Activated naive CD8-positive, alpha-beta T cell (primary cell): ENCODE measurements at regions not wholly inside any gene's neighbourhood (a gene's known extent, or its start where the extent isn't known, plus 50 kb on each side); places are given as distances from the start of the nearest gene placed in this dataset.

Experiments
- H3K27ac Mint-ChIP-seq: one replicate; pipeline ENCODE4 v1.8.0; 2021; ENCODE audit warnings: mixed read lengths
- H3K27me3 Mint-ChIP-seq: one replicate; pipeline ENCODE4 v1.8.0; 2021; ENCODE audit warnings: mixed read lengths
- H3K36me3 Mint-ChIP-seq: one replicate; pipeline ENCODE4 v1.8.0; 2021; ENCODE audit warnings: mixed read lengths
- H3K4me1 Mint-ChIP-seq: one replicate; pipeline ENCODE4 v1.8.0; 2021; ENCODE audit warnings: low read depth, mixed read lengths
- H3K4me3 Mint-ChIP-seq: one replicate; pipeline ENCODE4 v1.8.0; 2021; ENCODE audit warnings: mild to moderate bottlenecking, mixed read lengths
- H3K9me3 Mint-ChIP-seq: one replicate; pipeline ENCODE4 v1.8.0; 2021; ENCODE audit warnings: low read depth, mixed read lengths

- H3K36me3 Mint-ChIP-seq = peaks cover 3% of the 10 kb centered on the region
- peaks cover 56% of the 10 kb centered on the region for H3K4me1 Mint-ChIP-seq
- peak overlapping the region; percentile 74 for H3K4me3 Mint-ChIP-seq
- H3K9me3 Mint-ChIP-seq = no peaks in the 10 kb centered on the region
- no peaks in the 10 kb centered on the region for H3K27me3 Mint-ChIP-seq
- H3K27ac Mint-ChIP-seq = peak overlapping the region; percentile 94
Measured at GRCh38 chr1:234926264-234926558, 202.4 kb downstream of the TOMM20 start.

- Mint-ChIP-seq H3K27ac (peak overlapping the region; percentile 94), H3K4me1 (peaks cover 56% of the 10 kb centered on the region), H3K4me3 (peak overlapping the region; percentile 74), H3K9me3 (no peaks in the 10 kb centered on the region), H3K27me3 (no peaks in the 10 kb centered on the region), H3K36me3 (peaks cover 3% of the 10 kb centered on the region)
Measured at GRCh38 chr1:234925440-234926263, 203.0 kb downstream of the TOMM20 start.

- Mint-ChIP-seq H3K27ac (peak overlapping the region; percentile 83), H3K36me3 (peaks cover 3% of the 10 kb centered on the region), H3K27me3 (no peaks in the 10 kb centered on the region), H3K4me3 (peak overlapping the region; percentile 53), H3K4me1 (peaks cover 56% of the 10 kb centered on the region), H3K9me3 (no peaks in the 10 kb centered on the region)
Measured at GRCh38 chr1:234924450-234925355, 203.9 kb downstream of the TOMM20 start.

GRCh38 chr1:234923626-234924025, 205.0 kb downstream of the TOMM20 start:
- H3K9me3 Mint-ChIP-seq = no peaks in the 10 kb centered on the region
- H3K27ac Mint-ChIP-seq = no peak overlapping the region
- H3K36me3 Mint-ChIP-seq = peaks cover 3% of the 10 kb centered on the region

GRCh38 chr1:234922987-234923386, 205.7 kb downstream of the TOMM20 start:
- Mint-ChIP-seq H3K4me1 (peaks cover 40% of the 10 kb centered on the region), H3K27me3 (no peaks in the 10 kb centered on the region)

More at GRCh38 chr1:234923626-234924025, 205.0 kb downstream of the TOMM20 start:
- H3K4me1 Mint-ChIP-seq = peaks cover 46% of the 10 kb centered on the region
- no peak overlapping the region for H3K4me3 Mint-ChIP-seq
- no peaks in the 10 kb centered on the region for H3K27me3 Mint-ChIP-seq

GRCh38 chr1:234921266-234922062, 207.2 kb downstream of the TOMM20 start:
- peaks cover 3% of the 10 kb centered on the region for H3K36me3 Mint-ChIP-seq
- peaks cover 24% of the 10 kb centered on the region for H3K4me1 Mint-ChIP-seq
- H3K27ac Mint-ChIP-seq = no peak overlapping the region
- H3K27me3 Mint-ChIP-seq = no peaks in the 10 kb centered on the region
- H3K4me3 Mint-ChIP-seq = no peak overlapping the region
- no peaks in the 10 kb centered on the region for H3K9me3 Mint-ChIP-seq

More at GRCh38 chr1:234922987-234923386, 205.7 kb downstream of the TOMM20 start:
- peaks cover 3% of the 10 kb centered on the region for H3K36me3 Mint-ChIP-seq
- H3K27ac Mint-ChIP-seq = no peak overlapping the region
- no peaks in the 10 kb centered on the region for H3K9me3 Mint-ChIP-seq
- no peak overlapping the region for H3K4me3 Mint-ChIP-seq

- no peak overlapping the region for H3K27ac Mint-ChIP-seq
- peaks cover 18% of the 10 kb centered on the region for H3K4me1 Mint-ChIP-seq
- no peak overlapping the region for H3K4me3 Mint-ChIP-seq
- no peaks in the 10 kb centered on the region for H3K27me3 Mint-ChIP-seq
- H3K36me3 Mint-ChIP-seq = peaks cover 3% of the 10 kb centered on the region
- H3K9me3 Mint-ChIP-seq = no peaks in the 10 kb centered on the region
Measured at GRCh38 chr1:234920843-234921140, 207.8 kb downstream of the TOMM20 start.

- H3K27ac Mint-ChIP-seq = no peak overlapping the region
- no peaks in the 10 kb centered on the region for H3K9me3 Mint-ChIP-seq
- H3K36me3 Mint-ChIP-seq = peaks cover 3% of the 10 kb centered on the region
- H3K4me1 Mint-ChIP-seq = peaks cover 13% of the 10 kb centered on the region
- no peaks in the 10 kb centered on the region for H3K27me3 Mint-ChIP-seq
- no peak overlapping the region for H3K4me3 Mint-ChIP-seq
Measured at GRCh38 chr1:234920136-234920842, 208.3 kb downstream of the TOMM20 start.

GRCh38 chr1:234918961-234919761, 209.5 kb downstream of the TOMM20 start:
- no peaks in the 10 kb centered on the region for H3K9me3 Mint-ChIP-seq
- no peak overlapping the region for H3K27ac Mint-ChIP-seq
- no peaks in the 10 kb centered on the region for H3K27me3 Mint-ChIP-seq
- H3K4me3 Mint-ChIP-seq = no peak overlapping the region
- H3K4me1 Mint-ChIP-seq = peaks cover 6% of the 10 kb centered on the region
- H3K36me3 Mint-ChIP-seq = peaks cover 3% of the 10 kb centered on the region

GRCh38 chr1:234918181-234918841, 210.3 kb downstream of the TOMM20 start:
- no peaks in the 10 kb centered on the region for H3K27me3 Mint-ChIP-seq
- no peak overlapping the region for H3K27ac Mint-ChIP-seq
- H3K4me1 Mint-ChIP-seq = peaks cover 2% of the 10 kb centered on the region

GRCh38 chr1:234917495-234918180, 211.0 kb downstream of the TOMM20 start:
- Mint-ChIP-seq H3K27me3 (no peaks in the 10 kb centered on the region), H3K36me3 (no peaks in the 10 kb centered on the region), H3K27ac (no peak overlapping the region), H3K4me3 (no peak overlapping the region), H3K9me3 (no peaks in the 10 kb centered on the region), H3K4me1 (peaks cover 6% of the 10 kb centered on the region)

More at GRCh38 chr1:234918181-234918841, 210.3 kb downstream of the TOMM20 start:
- H3K36me3 Mint-ChIP-seq = peaks cover 2% of the 10 kb centered on the region
- no peak overlapping the region for H3K4me3 Mint-ChIP-seq
- H3K9me3 Mint-ChIP-seq = no peaks in the 10 kb centered on the region

GRCh38 chr1:234916840-234917239, 211.8 kb downstream of the TOMM20 start:
- Mint-ChIP-seq H3K4me3 (no peak overlapping the region), H3K36me3 (no peaks in the 10 kb centered on the region), H3K27ac (no peak overlapping the region), H3K27me3 (no peaks in the 10 kb centered on the region), H3K4me1 (peaks cover 14% of the 10 kb centered on the region), H3K9me3 (no peaks in the 10 kb centered on the region)
